Endothelial cell of umbilical vein (primary cell): ENCODE measurements at regions not wholly inside any gene's neighbourhood (a gene's known extent, or its start where the extent isn't known, plus 50 kb on each side); places are given as distances from the start of the nearest gene placed in this dataset.

Experiments
- BruUV-seq: library from RNA; stranded (reverse); fragments of 400-500 nt; replicated peaks from 2 replicates; lab custom pipeline; 2021; lab: Mats Ljungman, UMichigan
- CTCF ChIA-PET: fragments of 300-600, 350-600 bp; sonication (Branson Sonifier 250); formaldehyde crosslinking; loops from one replicate; lab custom pipeline; 2021; ENCODE audit warnings: antibody characterized with exemption, inconsistent platforms; lab: Charles Lee
- POLR2A ChIA-PET: fragments of 300-600, 350-600 bp; sonication (Branson Sonifier 250); formaldehyde crosslinking; loops from one replicate; lab custom pipeline; 2021; ENCODE audit warnings: antibody characterized with exemption, inconsistent platforms; lab: Charles Lee
- DNase-seq: peaks from one replicate; pipeline ENCODE4 v3.0.0-alpha.2; 2011; ENCODE audit warnings: low read depth, low spot score
- FAIRE-seq: peaks from 2 replicates; lab custom pipeline; 2011; peaks lifted over from hg19 to GRCh38; lab: Jason Lieb, UNC
- H2AFZ ChIP-seq: 2 replicates; pipeline ENCODE4 v1.6.0; 2012; ENCODE audit warnings: low read depth, low read length, control low read depth, inconsistent platforms
- H3K27ac ChIP-seq: 2 replicates; pipeline ENCODE4 v1.5.1; 2011; ENCODE audit warnings: low read depth, mild to moderate bottlenecking, control low read depth, low read length, moderate library complexity; ENCODE audit not compliant: insufficient read depth
- H3K27me3 ChIP-seq, 2 experiments: 2 replicates each; pipeline versions ENCODE4 v1.6.0 to v1.6.1; 2011; ENCODE audit warnings: low read length in 2 of 2, mixed read lengths in 1 of 2; ENCODE audit not compliant: control insufficient read depth in 2 of 2, insufficient read depth in 2 of 2
- H3K36me3 ChIP-seq, 2 experiments: 2 replicates in 1 of 2; 3 replicates in 1 of 2; pipeline ENCODE4 v1.5.1; 2011; ENCODE audit warnings: low read length in 2 of 2, mild to moderate bottlenecking in 1 of 2, moderate library complexity in 1 of 2; ENCODE audit not compliant: control insufficient read depth in 2 of 2, insufficient read depth in 2 of 2; ENCODE audit errors: extremely low read depth in 1 of 2
- H3K4me1 ChIP-seq: 3 replicates; pipeline ENCODE4 v1.5.1; 2011; ENCODE audit warnings: mild to moderate bottlenecking, low read length; ENCODE audit not compliant: control insufficient read depth, insufficient read depth; ENCODE audit errors: extremely low read depth
- H3K4me2 ChIP-seq: 2 replicates; pipeline ENCODE4 v1.6.1; 2011; ENCODE audit warnings: low read length, control low read depth, mixed read lengths; ENCODE audit not compliant: insufficient read depth
- H3K4me3 ChIP-seq, 3 experiments: fragments of 200-600 bp in 1 of 3; sonication (generic), shearing (Covaris generic) in 1 of 3; replicated peaks in 1 of 3; 2 replicates each; pipeline ENCODE4 v1.5.1; 2011 to 2016; ENCODE audit warnings: control low read depth in 3 of 3, low read length in 3 of 3, mild to moderate bottlenecking in 2 of 3, inconsistent platforms in 1 of 3, low read depth in 1 of 3, moderate library complexity in 1 of 3; ENCODE audit not compliant: insufficient read depth in 1 of 3
- H3K79me2 ChIP-seq: 2 replicates; pipeline ENCODE4 v1.6.0; 2012; ENCODE audit warnings: low read length, inconsistent platforms; ENCODE audit not compliant: control insufficient read depth, insufficient read depth
- H3K9ac ChIP-seq: replicated peaks from 2 replicates; pipeline ENCODE3; 2011; ENCODE audit warnings: low read length, control low read depth; ENCODE audit not compliant: insufficient read depth; ENCODE audit errors: extremely low read depth
- H3K9me1 ChIP-seq: replicated peaks from 3 replicates; pipeline ENCODE4 v1.6.0; 2011; ENCODE audit warnings: mild to moderate bottlenecking, low read length; ENCODE audit not compliant: control insufficient read depth, insufficient read depth; ENCODE audit errors: extremely low read depth
- H3K9me3 ChIP-seq: replicated peaks from 2 replicates; pipeline ENCODE4 v1.5.1; 2012; ENCODE audit warnings: low read length, inconsistent platforms; ENCODE audit not compliant: control insufficient read depth, insufficient read depth
- H4K20me1 ChIP-seq: replicated peaks from 2 replicates; pipeline ENCODE3; 2011; ENCODE audit warnings: mild to moderate bottlenecking, low read length; ENCODE audit not compliant: control insufficient read depth, insufficient read depth; ENCODE audit errors: extremely low read depth
- CTCF ChIP-seq, 2 donors: IDR thresholded peaks; 1 replicate in 1 of 2; 2 replicates in 1 of 2; pipeline ENCODE4 v1.5.1; 2011; ENCODE audit warnings: low read length in 2 of 2, mild to moderate bottlenecking in 2 of 2, moderate library complexity in 2 of 2, control low read depth in 1 of 2, inconsistent platforms in 1 of 2, low read depth in 1 of 2; ENCODE audit not compliant: insufficient read depth in 1 of 2; ENCODE audit errors: extremely low read depth in 1 of 2
- EZH2 ChIP-seq: IDR thresholded peaks from 2 replicates; pipeline ENCODE4 v1.6.1; 2012; ENCODE audit warnings: borderline replicate concordance, low read depth, mild to moderate bottlenecking, moderate library complexity, low read length, inconsistent platforms; ENCODE audit not compliant: severe bottlenecking
- FOS ChIP-seq: IDR thresholded peaks from 2 replicates; pipeline ENCODE4 v1.6.1; 2011; ENCODE audit warnings: mild to moderate bottlenecking, low read length, moderate library complexity, borderline replicate concordance; ENCODE audit not compliant: insufficient read depth
- MYC ChIP-seq: IDR thresholded peaks from one replicate; pipeline ENCODE4 v1.6.1; 2011; ENCODE audit warnings: mild to moderate bottlenecking, low read depth, low read length
- dilution Hi-C: fragments of 300-500 bp; cut with MboI; formaldehyde crosslinking; loops from one replicate; pipeline ENCODE4 v1.15.0; 2019; ENCODE audit warnings: low sequenced_read_pairs; ENCODE audit not compliant: extremely low pct_ligation_motif_present
- intact Hi-C: fragments of 100-400 bp; cut with micrococcal nuclease; formaldehyde crosslinking; loops from one replicate; pipeline ENCODE4 v1.10.0; 2022

- Histone ChIP-seq H3K27me3 (peaks cover 0 to 1% of the 10 kb centered on the region in 2 experiments), H3K4me2 (no peak overlapping the region), H3K79me2 (no peaks in the 10 kb centered on the region), H4K20me1 (no peaks in the 10 kb centered on the region), H2AFZ (no peak overlapping the region), H3K27ac (no peak overlapping the region), H3K9me3 (no peaks in the 10 kb centered on the region), H3K4me3 (no peak overlapping the region), H3K9me1 (peaks cover 3% of the 10 kb centered on the region), H3K4me1 (no peaks in the 10 kb centered on the region), H3K36me3 (no peaks in the 10 kb centered on the region), H3K9ac (no peak overlapping the region)
- FAIRE-seq: no peak
- intact Hi-C loops: no loop called here
- DNase-seq: no peak
- ChIA-PET POLR2A (no interaction called here), CTCF (interaction anchor here (1.0 to 1.9 kb wide), 3 partner anchors 9 to 32 kb away, joined by 3 to 5 read pairs (median 4); no protein-coding TSS in a partner anchor)
- dilution Hi-C loops: no loop called here
- TF ChIP-seq EZH2: no peak
- TF ChIP-seq CTCF (IDR thresholded peaks at IDR 0.05; ENCODE audit: extremely low read depth in 1 of 2, insufficient read depth in 1 of 2, low read depth in 1 of 2, low read length in 2 of 2): no peak
- no peak for TF ChIP-seq FOS
- no peak for TF ChIP-seq MYC
- BruUV-seq: no TSS peak
These were observed 397.5 kb upstream of the ARID1B start for GRCh38 chr6:156379392-156380289.
